ENCODE measurements at regions not wholly inside any gene's neighbourhood (a gene's known extent, or its start where the extent isn't known, plus 50 kb on each side); places are given as distances from the start of the nearest gene placed in this dataset.

DNA sequence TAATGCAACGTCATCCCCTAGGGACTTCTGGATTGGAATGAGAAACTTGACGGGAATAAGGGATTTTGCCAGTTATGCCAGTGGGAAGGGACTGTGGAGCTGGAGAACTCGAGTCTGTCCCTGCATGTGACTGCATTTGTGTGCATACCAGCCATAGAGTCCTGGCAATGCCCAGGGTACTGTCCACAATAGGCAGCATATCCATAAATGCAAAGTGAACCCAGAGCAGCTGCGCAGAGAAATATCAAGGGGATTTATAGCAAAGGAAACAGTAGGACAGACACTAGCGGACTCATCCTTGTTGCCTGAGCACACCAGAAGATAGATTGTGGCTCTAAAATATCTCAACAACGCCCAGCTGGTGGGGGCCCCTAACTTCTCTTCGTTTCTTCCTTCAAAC is 247.1 kb upstream of the SRRM4 start:
- ChIA-PET CTCF (no interaction called here), POLR2A (no interaction called here)
- TF ChIP-seq, protein P1, sequence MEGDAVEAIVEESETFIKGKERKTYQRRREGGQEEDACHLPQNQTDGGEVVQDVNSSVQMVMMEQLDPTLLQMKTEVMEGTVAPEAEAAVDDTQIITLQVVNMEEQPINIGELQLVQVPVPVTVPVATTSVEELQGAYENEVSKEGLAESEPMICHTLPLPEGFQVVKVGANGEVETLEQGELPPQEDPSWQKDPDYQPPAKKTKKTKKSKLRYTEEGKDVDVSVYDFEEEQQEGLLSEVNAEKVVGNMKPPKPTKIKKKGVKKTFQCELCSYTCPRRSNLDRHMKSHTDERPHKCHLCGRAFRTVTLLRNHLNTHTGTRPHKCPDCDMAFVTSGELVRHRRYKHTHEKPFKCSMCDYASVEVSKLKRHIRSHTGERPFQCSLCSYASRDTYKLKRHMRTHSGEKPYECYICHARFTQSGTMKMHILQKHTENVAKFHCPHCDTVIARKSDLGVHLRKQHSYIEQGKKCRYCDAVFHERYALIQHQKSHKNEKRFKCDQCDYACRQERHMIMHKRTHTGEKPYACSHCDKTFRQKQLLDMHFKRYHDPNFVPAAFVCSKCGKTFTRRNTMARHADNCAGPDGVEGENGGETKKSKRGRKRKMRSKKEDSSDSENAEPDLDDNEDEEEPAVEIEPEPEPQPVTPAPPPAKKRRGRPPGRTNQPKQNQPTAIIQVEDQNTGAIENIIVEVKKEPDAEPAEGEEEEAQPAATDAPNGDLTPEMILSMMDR (IDR thresholded peaks at IDR 0.05; ENCODE audit: low read depth, low read length) = no peak
- H3K27me3 ChIP-seq (ENCODE audit: control insufficient read depth, insufficient read depth, low read length) = no peaks in the 10 kb centered on the region
- DNase-seq (ENCODE audit: low read depth, low spot score) = no peak
- peaks cover 31% of the 10 kb centered on the region for H3K9me3 ChIP-seq (ENCODE audit: control insufficient read depth, insufficient read depth, low read length)
- H3K27ac ChIP-seq (ENCODE audit: low read depth, low read length) = no peak overlapping the region
- H3K4me3 ChIP-seq (ENCODE audit: low read depth, low read length) = no peak overlapping the region

DNA sequence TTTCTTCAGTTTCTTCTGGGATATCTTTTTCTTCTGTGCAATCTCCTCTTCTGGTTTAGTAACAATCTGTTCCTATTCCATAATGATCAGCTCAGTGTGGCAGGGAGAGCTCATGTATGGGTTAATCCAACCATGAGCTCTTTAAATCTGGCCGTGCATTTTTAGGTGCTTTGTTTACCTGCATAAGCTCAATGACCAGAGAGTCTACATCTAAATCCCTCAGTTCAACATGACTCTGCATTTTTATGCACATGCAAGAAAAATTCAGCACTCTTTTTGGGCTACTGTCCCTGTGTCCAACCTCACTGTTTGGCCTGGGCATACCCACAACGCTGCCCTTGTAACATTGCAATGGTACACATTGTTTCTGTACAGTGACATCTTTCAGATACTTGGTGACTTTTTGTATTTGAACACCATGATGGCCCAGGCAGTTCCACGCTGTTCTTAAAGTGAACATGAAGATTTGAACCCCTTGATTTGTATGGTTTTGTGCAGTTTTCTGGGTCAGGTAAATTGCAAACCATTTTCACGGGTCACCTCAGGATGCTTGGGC is 243.3 kb upstream of the SRRM4 start:
- POLR2A ChIA-PET = no interaction called here
- TF ChIP-seq, protein P1 (IDR thresholded peaks at IDR 0.05; ENCODE audit: low read depth, low read length) = no peak
- no peak overlapping the region for H3K4me3 ChIP-seq (ENCODE audit: low read depth, low read length)
- peaks cover 18% of the 10 kb centered on the region for H3K9me3 ChIP-seq (ENCODE audit: control insufficient read depth, insufficient read depth, low read length)
- H3K27ac ChIP-seq (ENCODE audit: low read depth, low read length) = no peak overlapping the region
- CTCF ChIA-PET = no interaction called here
- no peaks in the 10 kb centered on the region for H3K27me3 ChIP-seq (ENCODE audit: control insufficient read depth, insufficient read depth, low read length)
- DNase-seq (ENCODE audit: low read depth, low spot score) = no peak

DNA sequence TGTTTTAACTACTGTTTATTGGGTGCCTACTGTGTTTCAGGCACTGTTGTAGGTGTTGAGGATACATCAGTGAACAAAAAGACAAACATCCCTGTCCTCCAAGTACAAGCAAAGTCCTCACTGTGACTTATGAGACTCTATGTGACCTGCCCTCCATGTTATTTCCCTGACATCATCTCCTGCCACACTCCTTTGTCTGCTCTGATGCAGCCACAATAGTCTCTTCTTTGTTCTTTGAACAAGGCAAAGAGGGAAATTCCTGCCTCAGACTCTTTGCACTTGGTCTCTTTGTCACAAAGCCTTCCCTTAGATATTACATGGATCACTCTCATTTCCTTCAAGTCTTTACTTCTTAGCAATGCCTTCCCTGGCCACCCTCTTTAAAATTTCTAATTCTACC is 240.1 kb upstream of the SRRM4 start:
- no peak for DNase-seq (ENCODE audit: low read depth, low spot score)
- H3K27me3 ChIP-seq (ENCODE audit: control insufficient read depth, insufficient read depth, low read length) = no peaks in the 10 kb centered on the region
- CTCF ChIA-PET = no interaction called here
- H3K27ac ChIP-seq (ENCODE audit: low read depth, low read length) = no peak overlapping the region
- no peak overlapping the region for H3K4me3 ChIP-seq (ENCODE audit: low read depth, low read length)
- POLR2A ChIA-PET = no interaction called here
- TF ChIP-seq, protein P1 (IDR thresholded peaks at IDR 0.05; ENCODE audit: low read depth, low read length) = no peak
- peaks cover 11% of the 10 kb centered on the region for H3K9me3 ChIP-seq (ENCODE audit: control insufficient read depth, insufficient read depth, low read length)

- no peak for DNase-seq (ENCODE audit: low read depth, low spot score)
- POLR2A ChIA-PET = no interaction called here
- CTCF ChIA-PET = no interaction called here
- TF ChIP-seq, protein P1 (IDR thresholded peaks at IDR 0.05; ENCODE audit: low read depth, low read length) = no peak
- H3K27me3 ChIP-seq (ENCODE audit: control insufficient read depth, insufficient read depth, low read length) = no peaks in the 10 kb centered on the region
- peaks cover 12% of the 10 kb centered on the region for H3K9me3 ChIP-seq (ENCODE audit: control insufficient read depth, insufficient read depth, low read length)
- no peak overlapping the region for H3K27ac ChIP-seq (ENCODE audit: low read depth, low read length)
- H3K4me3 ChIP-seq (ENCODE audit: low read depth, low read length) = no peak overlapping the region
These were observed 238.9 kb upstream of the SRRM4 start for GRCh38 chr12:118742431-118742830.

- DNase-seq (ENCODE audit: low read depth, low spot score) = no peak
- ChIA-PET POLR2A (no interaction called here), CTCF (no interaction called here)
- Histone ChIP-seq H3K27ac (ENCODE audit: low read depth, low read length) (no peak overlapping the region), H3K9me3 (ENCODE audit: control insufficient read depth, insufficient read depth, low read length) (peaks cover 12% of the 10 kb centered on the region), H3K27me3 (ENCODE audit: control insufficient read depth, insufficient read depth, low read length) (no peaks in the 10 kb centered on the region), H3K4me3 (ENCODE audit: low read depth, low read length) (no peak overlapping the region)
- TF ChIP-seq, protein P1 (IDR thresholded peaks at IDR 0.05; ENCODE audit: low read depth, low read length) = no peak
These were observed 237.2 kb upstream of the SRRM4 start for GRCh38 chr12:118743896-118744700.
